Naive thymus-derived CD8-positive, alpha-beta T cell (primary cell): ENCODE measurements at regions not wholly inside any gene's neighbourhood (a gene's known extent, or its start where the extent isn't known, plus 50 kb on each side); places are given as distances from the start of the nearest gene placed in this dataset.

Experiments used
- ATAC-seq, 2 donors: fragments of 150-1000 bp; cut with Tn5 transposase in 1 of 2; sonication (Bioruptor Pico), chemical (Tn5 transposase) in 1 of 2; 1 replicate in 1 of 2; 2 replicates in 1 of 2; pipeline ENCODE4 v1.10.0; 2021; ENCODE audit warnings: mild to moderate bottlenecking in 2 of 2, moderate library complexity in 2 of 2
- POLR2A ChIA-PET: fragments of 350-600 bp; sonication (Branson Sonifier 250); formaldehyde crosslinking; loops from one replicate; lab custom pipeline; 2021; ENCODE audit warnings: antibody characterized with exemption; lab: Charles Lee
- DNase-seq, 10 donors: peaks; one replicate each; pipeline versions ENCODE4 v3.0.0 to v3.0.0-alpha.2; 2020 to 2022
- H3K27ac Mint-ChIP-seq, 10 donors: one replicate each; pipeline ENCODE4 v1.8.0; 2020 to 2022; ENCODE audit warnings: mild to moderate bottlenecking in 10 of 10, mixed read lengths in 10 of 10, moderate library complexity in 4 of 10, inconsistent platforms in 1 of 10
- H3K27me3 Mint-ChIP-seq, 5 donors: one replicate each; pipeline ENCODE4 v1.8.0; 2021 to 2022; ENCODE audit warnings: mixed read lengths in 5 of 5
- H3K36me3 Mint-ChIP-seq, 3 donors: one replicate each; pipeline ENCODE4 v1.8.0; 2020 to 2022; ENCODE audit warnings: mixed read lengths in 3 of 3, mild to moderate bottlenecking in 2 of 3, inconsistent platforms in 1 of 3
- H3K4me1 Mint-ChIP-seq, 4 donors: one replicate each; pipeline ENCODE4 v1.8.0; 2021 to 2022; ENCODE audit warnings: mixed read lengths in 4 of 4
- H3K4me3 Mint-ChIP-seq, 10 donors: one replicate each; pipeline ENCODE4 v1.8.0; 2020 to 2022; ENCODE audit warnings: mild to moderate bottlenecking in 10 of 10, mixed read lengths in 10 of 10, moderate library complexity in 6 of 10, inconsistent platforms in 1 of 10
- H3K9me3 Mint-ChIP-seq, 9 donors: one replicate each; pipeline ENCODE4 v1.8.0; 2020 to 2022; ENCODE audit warnings: mixed read lengths in 9 of 9, mild to moderate bottlenecking in 3 of 9, inconsistent platforms in 1 of 9, moderate library complexity in 1 of 9

DNA sequence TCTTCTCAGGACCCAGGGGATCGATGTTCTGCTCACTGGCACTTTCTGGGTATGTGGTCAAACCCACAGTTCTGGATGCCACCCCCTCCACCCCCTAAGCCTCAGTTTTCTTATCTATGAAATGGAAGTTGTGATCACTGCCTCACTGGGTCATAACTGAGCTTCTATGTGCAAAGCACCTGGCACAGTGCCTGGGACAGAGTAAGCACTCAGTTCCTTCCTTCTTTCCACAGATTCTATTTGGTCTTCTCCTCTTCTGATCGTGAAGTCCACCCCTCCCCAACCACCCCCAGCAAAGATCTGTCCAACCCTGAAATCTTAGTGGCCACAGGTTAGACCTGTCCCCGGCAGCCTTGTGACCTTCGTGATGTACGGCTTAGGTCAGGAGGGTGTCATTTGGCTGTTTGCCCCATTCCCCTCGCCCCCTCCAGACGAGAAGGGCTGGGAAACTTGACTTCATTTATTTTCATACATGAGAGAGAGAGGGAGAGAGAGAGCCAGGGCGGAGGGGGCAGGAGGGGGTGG is 181.4 kb downstream of the FGF18 start:
- ATAC-seq (no peak), DNase-seq (no peak)
- Mint-ChIP-seq H3K9me3 (peaks cover 0 to 3% (median 0%) of the 10 kb centered on the region in 9 donors), H3K4me3 (peak overlapping the region in 3 of 10 donors; percentile 1 to 43 (median 27)), H3K27ac (peak overlapping the region in 2 of 10 donors; percentile 7 to 66), H3K36me3 (peaks cover 0 to 6% (median 0%) of the 10 kb centered on the region in 3 donors), H3K4me1 (peaks cover 7 to 19% (median 8%) of the 10 kb centered on the region in 4 donors), H3K27me3 (peaks cover 3 to 20% (median 9%) of the 10 kb centered on the region in 5 donors)
- POLR2A ChIA-PET: no interaction called here

DNA sequence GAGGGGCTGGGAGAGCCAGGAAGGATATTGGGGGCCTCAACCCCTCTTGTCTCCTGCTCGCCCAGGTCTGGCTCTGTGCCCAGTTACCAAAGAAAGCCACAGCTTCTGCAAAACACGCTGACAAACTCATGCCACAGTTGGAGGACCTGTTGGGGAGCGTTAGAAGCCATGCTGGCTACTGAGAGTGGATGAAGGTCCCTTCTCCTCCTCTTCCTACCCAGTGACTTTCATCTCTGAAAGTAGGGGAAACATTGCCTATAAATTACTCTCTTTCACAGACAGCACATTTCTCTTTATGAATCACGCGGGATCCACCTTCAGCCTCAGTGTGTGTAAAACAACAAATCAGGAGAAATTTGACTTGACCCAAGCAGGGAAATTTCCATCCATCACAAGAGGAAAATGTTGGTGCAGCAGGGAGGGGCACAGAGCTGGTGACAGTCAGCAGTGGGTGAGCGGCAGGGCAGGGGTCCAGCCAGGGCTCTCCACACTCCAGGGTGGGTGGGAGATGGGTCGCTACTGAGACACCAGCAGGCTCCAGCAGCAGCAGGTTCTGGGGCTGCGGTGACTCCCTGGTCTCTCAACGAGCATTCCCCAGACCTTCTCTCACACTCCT is 181.9 kb downstream of the FGF18 start:
- Mint-ChIP-seq H3K4me3 (peak overlapping the region in 3 of 10 donors; percentile 23 to 58 (median 27)), H3K27ac (peak overlapping the region in 2 of 10 donors; percentile 6 to 64), H3K27me3 (peaks cover 4 to 20% (median 7%) of the 10 kb centered on the region in 5 donors), H3K36me3 (peaks cover 0 to 6% (median 0%) of the 10 kb centered on the region in 3 donors), H3K9me3 (peaks cover 0 to 4% (median 3%) of the 10 kb centered on the region in 9 donors), H3K4me1 (peaks cover 7 to 19% (median 8%) of the 10 kb centered on the region in 4 donors)
- POLR2A ChIA-PET: no interaction called here
- DNase-seq (peak in 2 of 10 donors; percentile 6 to 8), ATAC-seq (peak in 1 of 2 donors; percentile 30)

DNA sequence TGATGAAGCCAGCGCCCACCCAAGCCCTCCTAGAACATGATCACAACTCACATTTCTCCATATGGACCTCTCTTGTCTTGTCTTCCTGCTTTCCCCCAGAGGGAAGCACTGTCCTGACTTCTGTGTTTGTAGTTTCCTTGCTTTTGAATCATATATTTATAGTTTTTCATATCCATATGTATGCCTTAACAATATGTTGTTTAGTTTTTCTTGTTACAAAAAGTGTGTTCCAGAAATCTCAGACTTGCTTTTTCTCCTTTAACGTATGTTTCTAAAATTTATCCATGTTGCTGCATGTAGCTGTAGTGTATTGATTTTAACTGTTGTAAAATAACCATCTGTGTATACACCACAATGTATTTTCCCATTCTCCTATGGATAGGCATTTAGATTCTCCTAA is 182.0 kb upstream of the SMIM23 start:
- H3K4me3 Mint-ChIP-seq: no peak overlapping the region
- H3K36me3 Mint-ChIP-seq: peaks cover 0 to 5% (median 0%) of the 10 kb centered on the region in 3 donors
- ATAC-seq (no peak), DNase-seq (no peak)
- peaks cover 7 to 19% (median 8%) of the 10 kb centered on the region in 4 donors for H3K4me1 Mint-ChIP-seq
- H3K27me3 Mint-ChIP-seq: peaks cover 0 to 15% (median 5%) of the 10 kb centered on the region in 5 donors
- H3K27ac Mint-ChIP-seq: no peak overlapping the region
- POLR2A ChIA-PET: no interaction called here
- H3K9me3 Mint-ChIP-seq: peaks cover 2 to 26% (median 8%) of the 10 kb centered on the region in 9 donors

DNA sequence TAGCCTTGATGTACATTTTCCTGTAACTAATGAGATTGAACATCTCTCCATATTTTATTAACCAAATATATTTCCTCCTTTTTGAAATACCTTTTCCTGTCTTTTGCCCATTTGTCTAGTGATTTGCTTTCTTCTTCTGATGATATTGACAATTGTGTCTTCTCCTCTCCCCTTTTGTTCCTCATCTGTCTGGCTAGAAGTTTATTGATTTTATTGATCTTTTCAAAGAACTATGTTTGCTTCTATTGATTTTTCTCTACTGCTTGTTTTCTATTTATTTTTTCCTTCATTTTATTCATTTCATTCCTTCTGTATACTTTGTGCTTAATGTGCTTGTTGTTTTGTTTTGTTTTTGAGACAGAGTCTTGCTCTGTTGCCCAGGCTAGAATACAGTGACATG is 181.4 kb upstream of the SMIM23 start:
- peaks cover 6 to 13% (median 11%) of the 10 kb centered on the region in 5 donors for H3K27me3 Mint-ChIP-seq
- no peak overlapping the region for H3K27ac Mint-ChIP-seq
- no peak for DNase-seq
- H3K36me3 Mint-ChIP-seq: peaks cover 0 to 5% (median 0%) of the 10 kb centered on the region in 3 donors
- no peak for ATAC-seq
- H3K4me1 Mint-ChIP-seq: peaks cover 7 to 19% (median 8%) of the 10 kb centered on the region in 4 donors
- POLR2A ChIA-PET: no interaction called here
- no peak overlapping the region for H3K4me3 Mint-ChIP-seq
- peaks cover 2 to 29% (median 8%) of the 10 kb centered on the region in 9 donors for H3K9me3 Mint-ChIP-seq

DNA sequence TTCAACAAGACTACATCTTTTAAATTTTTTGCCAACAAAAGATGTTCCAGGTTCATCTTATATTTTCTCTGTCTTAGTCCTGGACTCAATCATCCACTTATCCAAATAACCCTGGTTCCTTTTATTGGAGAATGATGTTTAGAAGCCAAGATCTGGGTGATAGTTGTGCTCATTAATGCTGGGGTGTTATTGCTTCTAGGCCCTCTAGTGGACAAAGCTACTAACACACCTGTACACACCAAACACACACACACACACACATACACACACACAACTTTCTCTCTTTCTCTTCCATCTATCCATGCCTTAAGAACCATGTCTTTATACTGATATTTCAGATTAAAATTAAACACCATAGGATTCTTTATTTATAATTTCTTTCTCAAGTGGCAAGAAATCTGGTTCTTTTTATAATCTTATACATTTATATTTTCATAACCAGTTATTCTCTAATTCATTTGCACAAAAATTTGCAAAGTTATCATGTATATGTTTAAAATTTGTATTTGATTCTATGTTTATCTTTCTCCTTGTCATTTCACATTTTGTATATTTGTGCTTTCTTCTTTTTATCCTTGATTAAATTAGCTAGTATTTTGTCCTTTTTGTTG is 179.1 kb upstream of the SMIM23 start:
- H3K36me3 Mint-ChIP-seq: peaks cover 0 to 5% (median 0%) of the 10 kb centered on the region in 3 donors
- DNase-seq: peak in 1 of 10 donors; percentile 16
- POLR2A ChIA-PET: interaction anchor here (0.6 kb wide), 1 partner anchor 768 kb away, joined by 4 read pairs; no protein-coding TSS in a partner anchor

DNA sequence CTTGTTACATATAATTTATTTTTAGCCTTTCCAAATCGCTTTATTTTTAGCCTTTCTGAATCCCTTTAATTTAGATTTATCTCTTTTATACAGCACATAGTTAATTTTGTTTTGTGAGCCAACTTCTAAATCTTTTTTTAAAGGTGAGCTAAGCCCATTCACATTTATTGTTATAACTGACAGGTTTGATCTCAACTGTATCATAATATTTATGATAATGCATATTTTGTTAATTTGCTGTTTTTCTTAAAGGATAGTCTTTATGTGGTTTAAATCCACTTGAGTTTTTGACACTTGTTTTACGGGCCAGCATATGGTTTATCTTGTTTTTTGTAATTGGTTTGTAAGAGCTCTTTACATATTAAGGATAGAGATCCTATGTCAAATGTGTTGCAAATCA is 177.8 kb upstream of the SMIM23 start:
- H3K4me3 Mint-ChIP-seq: no peak overlapping the region
- H3K27me3 Mint-ChIP-seq: peaks cover 9 to 38% (median 18%) of the 10 kb centered on the region in 5 donors
- H3K9me3 Mint-ChIP-seq: peaks cover 2 to 29% (median 9%) of the 10 kb centered on the region in 9 donors
- no peaks in the 10 kb centered on the region for H3K4me1 Mint-ChIP-seq
- ATAC-seq (no peak), DNase-seq (no peak)
- no peak overlapping the region for H3K27ac Mint-ChIP-seq
- peaks cover 0 to 5% (median 0%) of the 10 kb centered on the region in 3 donors for H3K36me3 Mint-ChIP-seq
- POLR2A ChIA-PET: no interaction called here

More for the DNA sequence above, 179.1 kb upstream of the SMIM23 start:
- no peak overlapping the region for H3K4me3 Mint-ChIP-seq
- peaks cover 7 to 24% (median 16%) of the 10 kb centered on the region in 5 donors for H3K27me3 Mint-ChIP-seq
- peaks cover 0 to under 1% (median 0%) of the 10 kb centered on the region in 4 donors for H3K4me1 Mint-ChIP-seq
- H3K27ac Mint-ChIP-seq: no peak overlapping the region
- ATAC-seq: no peak
- peaks cover 2 to 29% (median 9%) of the 10 kb centered on the region in 9 donors for H3K9me3 Mint-ChIP-seq

DNA sequence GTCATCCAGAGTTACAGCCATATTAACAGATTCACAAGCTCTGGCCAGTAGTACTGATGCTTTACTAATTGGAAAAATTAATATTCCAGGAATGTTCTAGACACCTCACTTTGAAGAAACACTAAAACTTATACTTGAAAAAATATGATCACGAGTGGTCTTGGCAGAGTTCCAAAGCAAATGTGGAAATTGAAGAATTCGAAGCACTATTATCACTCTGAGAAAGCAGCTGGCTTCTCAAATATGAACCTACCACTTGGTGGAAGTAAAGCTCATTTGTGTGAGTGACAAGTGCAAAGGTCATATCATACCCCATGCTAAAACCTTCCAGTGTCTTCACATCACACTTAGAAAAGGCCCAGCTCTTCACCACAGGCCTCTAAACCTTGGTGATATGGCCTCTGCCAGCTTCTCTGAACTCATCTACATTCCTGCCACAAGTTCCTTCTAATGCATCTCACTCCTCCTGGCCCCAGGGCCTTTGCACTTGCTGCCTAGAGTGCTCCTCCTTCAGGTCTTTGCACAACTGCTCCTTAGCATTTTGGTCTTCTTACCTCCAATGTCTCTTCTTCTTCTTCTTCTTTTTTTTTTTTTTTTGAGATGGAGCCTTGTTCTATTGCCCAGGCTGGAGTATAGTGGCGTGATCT is 175.7 kb upstream of the SMIM23 start:
- Mint-ChIP-seq H3K4me1 (no peaks in the 10 kb centered on the region), H3K9me3 (peaks cover 2 to 29% (median 9%) of the 10 kb centered on the region in 9 donors), H3K4me3 (no peak overlapping the region), H3K27ac (no peak overlapping the region), H3K36me3 (peaks cover 0 to 5% (median 0%) of the 10 kb centered on the region in 3 donors), H3K27me3 (peaks cover 15 to 42% (median 18%) of the 10 kb centered on the region in 5 donors)
- POLR2A ChIA-PET: no interaction called here
- DNase-seq: no peak
- ATAC-seq: no peak

DNA sequence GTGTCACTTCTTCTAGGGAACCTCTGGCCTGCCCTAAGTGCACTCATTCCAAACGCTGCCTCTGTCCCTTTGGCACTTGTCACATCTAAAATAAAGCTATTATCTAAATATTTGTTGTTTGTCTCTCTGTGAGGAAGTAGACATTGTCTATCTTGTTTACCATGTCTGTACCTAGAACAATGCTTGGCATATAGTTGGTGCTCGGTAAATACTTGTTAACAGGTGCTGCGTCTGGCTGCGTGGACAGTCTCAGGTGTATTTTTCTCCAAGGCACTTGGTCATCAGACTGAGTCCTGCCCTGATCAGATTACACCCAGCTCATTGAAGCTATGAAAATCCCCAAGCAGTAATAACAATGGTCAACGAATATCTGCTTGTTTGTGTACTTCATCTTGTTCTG is 174.9 kb upstream of the SMIM23 start:
- DNase-seq (no peak), ATAC-seq (no peak)
- H3K27me3 Mint-ChIP-seq: peaks cover 15 to 42% (median 18%) of the 10 kb centered on the region in 5 donors
- H3K27ac Mint-ChIP-seq: no peak overlapping the region
- POLR2A ChIA-PET: no interaction called here
- peaks cover 0 to 5% (median 0%) of the 10 kb centered on the region in 3 donors for H3K36me3 Mint-ChIP-seq
- no peak overlapping the region for H3K4me3 Mint-ChIP-seq
- no peaks in the 10 kb centered on the region for H3K4me1 Mint-ChIP-seq
- peaks cover 2 to 29% (median 9%) of the 10 kb centered on the region in 9 donors for H3K9me3 Mint-ChIP-seq

DNA sequence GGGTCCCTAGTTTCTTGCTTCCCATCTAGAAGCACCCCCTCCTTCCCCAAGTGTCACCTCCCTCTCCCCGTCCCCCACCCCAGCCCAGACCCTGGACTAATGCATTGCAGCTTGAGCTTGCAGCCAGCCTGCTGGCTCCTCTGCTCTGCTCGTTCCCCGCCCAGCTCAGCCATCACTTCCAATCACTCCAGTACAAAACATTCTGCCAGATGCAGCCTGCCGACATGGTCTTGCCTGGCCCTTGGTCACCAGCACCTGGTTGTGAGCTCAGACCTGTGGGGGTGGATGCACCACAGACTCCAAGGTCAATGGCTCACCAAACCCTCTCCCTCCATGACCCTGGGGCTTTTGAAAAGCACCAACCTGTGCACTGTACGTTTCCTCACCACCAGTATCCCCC is 172.9 kb upstream of the SMIM23 start:
- DNase-seq: no peak
- Mint-ChIP-seq H3K27me3 (peaks cover 13 to 42% (median 15%) of the 10 kb centered on the region in 5 donors), H3K4me3 (no peak overlapping the region), H3K36me3 (peaks cover 0 to 5% (median 0%) of the 10 kb centered on the region in 3 donors), H3K27ac (no peak overlapping the region), H3K9me3 (peaks cover 0 to 11% (median 4%) of the 10 kb centered on the region in 9 donors), H3K4me1 (no peaks in the 10 kb centered on the region)
- POLR2A ChIA-PET: no interaction called here
- ATAC-seq: no peak

DNA sequence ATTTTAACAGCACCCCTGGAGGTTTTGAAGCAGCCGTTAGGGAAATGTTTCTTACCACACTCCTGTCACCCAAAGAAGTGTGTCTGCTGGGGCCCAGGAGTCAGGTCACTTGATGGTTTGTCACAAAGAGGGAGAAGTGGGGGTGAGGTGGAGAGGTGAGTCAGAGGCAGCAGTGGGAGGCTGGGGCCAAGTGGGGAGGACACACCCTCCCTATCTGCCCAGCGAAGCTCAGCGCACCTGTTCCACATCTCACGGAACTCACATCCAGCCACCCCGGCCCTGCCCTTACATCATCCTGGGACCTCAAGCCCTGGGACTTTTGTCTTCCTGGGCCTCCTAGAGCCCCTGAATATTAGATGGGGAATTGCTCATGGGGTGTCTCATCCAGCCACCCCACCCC is 171.1 kb upstream of the SMIM23 start:
- no peak overlapping the region for H3K27ac Mint-ChIP-seq
- no peaks in the 10 kb centered on the region for H3K36me3 Mint-ChIP-seq
- no peak overlapping the region for H3K4me3 Mint-ChIP-seq
- no peak for DNase-seq
- POLR2A ChIA-PET: no interaction called here
- ATAC-seq: no peak
- peaks cover 0 to 2% (median 0%) of the 10 kb centered on the region in 9 donors for H3K9me3 Mint-ChIP-seq
- H3K27me3 Mint-ChIP-seq: peaks cover 6 to 30% (median 11%) of the 10 kb centered on the region in 5 donors
- H3K4me1 Mint-ChIP-seq: no peaks in the 10 kb centered on the region

DNA sequence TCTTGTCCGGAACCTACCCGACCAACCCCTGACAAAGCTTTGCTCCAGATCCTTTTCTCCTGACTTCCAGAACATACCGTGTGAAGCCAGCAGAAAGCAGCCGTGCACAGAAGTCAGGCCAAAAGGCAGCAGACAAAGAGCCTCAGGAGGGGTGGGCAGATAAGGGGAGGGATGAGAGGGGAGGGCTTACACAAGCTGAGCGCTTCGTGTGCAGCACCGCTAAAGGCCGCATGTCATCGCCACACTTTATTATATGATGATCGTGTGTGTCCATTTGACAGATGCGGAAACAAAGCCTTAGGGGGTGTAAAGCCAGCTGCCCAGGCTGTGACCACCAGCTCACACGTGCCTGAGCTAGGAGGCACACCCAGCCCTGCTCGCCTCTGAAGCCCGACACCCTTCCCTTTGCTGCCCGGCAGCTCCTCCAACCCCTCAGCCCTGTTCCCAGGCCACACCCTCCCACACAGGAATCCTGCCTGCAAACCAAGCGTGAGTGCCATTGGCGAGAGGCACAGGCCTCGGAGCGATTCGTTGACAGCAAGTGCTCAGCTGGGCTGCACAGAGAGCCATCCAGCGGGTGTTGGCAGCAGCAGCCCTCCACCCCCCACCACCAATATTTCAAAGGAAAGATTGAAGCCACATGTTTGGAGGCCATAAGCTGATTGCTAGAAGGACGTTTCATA is 170.5 kb upstream of the SMIM23 start:
- H3K9me3 Mint-ChIP-seq: peaks cover 0 to 2% (median 0%) of the 10 kb centered on the region in 9 donors
- H3K27me3 Mint-ChIP-seq: peaks cover 5 to 29% (median 11%) of the 10 kb centered on the region in 5 donors
- ATAC-seq (no peak), DNase-seq (no peak)
- H3K27ac Mint-ChIP-seq: no peak overlapping the region
- POLR2A ChIA-PET: no interaction called here
- no peaks in the 10 kb centered on the region for H3K36me3 Mint-ChIP-seq
- H3K4me1 Mint-ChIP-seq: no peaks in the 10 kb centered on the region
- no peak overlapping the region for H3K4me3 Mint-ChIP-seq
